ENCODE measurements at regions not wholly inside any gene's neighbourhood (a gene's known extent, or its start where the extent isn't known, plus 50 kb on each side); places are given as distances from the start of the nearest gene placed in this dataset.

DNA sequence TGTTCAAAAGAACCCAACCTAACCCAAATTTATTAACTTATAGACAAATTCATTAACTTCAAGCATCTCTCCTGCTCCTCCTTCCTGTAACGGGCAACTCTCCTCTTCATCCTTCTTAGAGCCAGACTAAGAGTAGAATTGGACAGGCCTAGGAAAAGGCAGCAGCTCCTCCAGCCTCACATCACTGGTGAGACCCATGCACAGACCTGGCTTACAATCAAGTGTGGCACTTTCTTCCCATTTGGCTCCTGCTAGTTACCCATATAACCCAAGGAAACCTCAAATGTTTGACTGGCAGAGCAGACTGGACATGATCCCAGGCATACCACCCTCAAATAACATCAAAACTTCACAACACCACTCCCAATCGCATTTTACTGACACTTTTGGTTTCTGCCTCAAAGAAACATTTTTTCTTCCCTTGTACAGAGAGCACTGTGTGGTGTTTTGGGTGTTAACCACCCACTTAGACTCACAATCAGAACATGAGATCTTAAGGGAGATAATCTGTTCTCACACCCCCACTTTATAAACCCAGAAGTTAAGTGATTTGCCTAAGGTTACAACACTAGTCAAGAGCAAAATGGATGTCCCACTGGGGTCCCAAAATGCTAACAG is 101.4 kb downstream of the SIPA1L2 start:
- TF ChIP-seq, protein P1, sequence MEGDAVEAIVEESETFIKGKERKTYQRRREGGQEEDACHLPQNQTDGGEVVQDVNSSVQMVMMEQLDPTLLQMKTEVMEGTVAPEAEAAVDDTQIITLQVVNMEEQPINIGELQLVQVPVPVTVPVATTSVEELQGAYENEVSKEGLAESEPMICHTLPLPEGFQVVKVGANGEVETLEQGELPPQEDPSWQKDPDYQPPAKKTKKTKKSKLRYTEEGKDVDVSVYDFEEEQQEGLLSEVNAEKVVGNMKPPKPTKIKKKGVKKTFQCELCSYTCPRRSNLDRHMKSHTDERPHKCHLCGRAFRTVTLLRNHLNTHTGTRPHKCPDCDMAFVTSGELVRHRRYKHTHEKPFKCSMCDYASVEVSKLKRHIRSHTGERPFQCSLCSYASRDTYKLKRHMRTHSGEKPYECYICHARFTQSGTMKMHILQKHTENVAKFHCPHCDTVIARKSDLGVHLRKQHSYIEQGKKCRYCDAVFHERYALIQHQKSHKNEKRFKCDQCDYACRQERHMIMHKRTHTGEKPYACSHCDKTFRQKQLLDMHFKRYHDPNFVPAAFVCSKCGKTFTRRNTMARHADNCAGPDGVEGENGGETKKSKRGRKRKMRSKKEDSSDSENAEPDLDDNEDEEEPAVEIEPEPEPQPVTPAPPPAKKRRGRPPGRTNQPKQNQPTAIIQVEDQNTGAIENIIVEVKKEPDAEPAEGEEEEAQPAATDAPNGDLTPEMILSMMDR (conservative IDR thresholded peaks at IDR 0.05), result no peak
- TF ChIP-seq ZFX (IDR thresholded peaks at IDR 0.05), result no peak

All from C4-2B (cell line).